Trophoblast cell (in vitro differentiated cells and primary cell): ENCODE measurements at regions not wholly inside any gene's neighbourhood (a gene's known extent, or its start where the extent isn't known, plus 50 kb on each side); places are given as distances from the start of the nearest gene placed in this dataset.

Experiments
- DNase-seq, 2 donors: peaks; one replicate each; pipeline ENCODE4 v3.0.0-alpha.2; 2016
- H2AFZ ChIP-seq: 2 replicates; pipeline ENCODE4 v1.6.1; 2013; ENCODE audit warnings: low read length, moderate library complexity, mild to moderate bottlenecking; ENCODE audit not compliant: insufficient read depth, poor library complexity
- H2AK5ac ChIP-seq: 2 replicates; pipeline ENCODE4 v1.6.1; 2013; ENCODE audit warnings: mild to moderate bottlenecking, low read length
- H2BK120ac ChIP-seq: 2 replicates; pipeline ENCODE4 v1.6.1; 2013; ENCODE audit warnings: low read length, mild to moderate bottlenecking, moderate library complexity; ENCODE audit not compliant: insufficient read depth, poor library complexity
- H2BK12ac ChIP-seq: 2 replicates; pipeline ENCODE4 v1.6.1; 2013; ENCODE audit warnings: mild to moderate bottlenecking, low read length, moderate library complexity
- H2BK5ac ChIP-seq: 2 replicates; pipeline ENCODE4 v1.6.1; 2013; ENCODE audit warnings: low read length, low read depth, moderate library complexity, mild to moderate bottlenecking; ENCODE audit not compliant: poor library complexity
- H3K14ac ChIP-seq: 2 replicates; pipeline ENCODE4 v1.6.1; 2013; ENCODE audit warnings: mild to moderate bottlenecking, low read length
- H3K18ac ChIP-seq: 2 replicates; pipeline ENCODE4 v1.6.1; 2013; ENCODE audit warnings: mild to moderate bottlenecking, low read length
- H3K23ac ChIP-seq: 2 replicates; pipeline ENCODE4 v1.6.1; 2013; ENCODE audit warnings: low read length
- H3K27ac ChIP-seq: 2 replicates; pipeline ENCODE4 v1.5.1; 2013; ENCODE audit warnings: low read depth, mild to moderate bottlenecking, inconsistent platforms, low read length, moderate library complexity
- H3K27me3 ChIP-seq: 2 replicates; pipeline ENCODE4 v1.6.1; 2013; ENCODE audit warnings: inconsistent platforms, mild to moderate bottlenecking, low read length, moderate library complexity; ENCODE audit not compliant: insufficient read depth
- H3K36me3 ChIP-seq, 2 experiments: 1 replicate in 1 of 2; 2 replicates in 1 of 2; pipeline ENCODE4 v1.6.1; 2013; ENCODE audit warnings: low read length in 2 of 2, mild to moderate bottlenecking in 2 of 2, moderate library complexity in 1 of 2; ENCODE audit not compliant: insufficient read depth in 2 of 2, control insufficient read depth in 1 of 2
- H3K4ac ChIP-seq: 2 replicates; pipeline ENCODE4 v1.6.1; 2013; ENCODE audit warnings: low read depth, mild to moderate bottlenecking, low read length, moderate library complexity
- H3K4me1 ChIP-seq, 2 experiments: 1 replicate in 1 of 2; 2 replicates in 1 of 2; pipeline ENCODE4 v1.6.1; 2013; ENCODE audit warnings: low read length in 2 of 2, mild to moderate bottlenecking in 2 of 2, moderate library complexity in 1 of 2; ENCODE audit not compliant: insufficient read depth in 2 of 2, control insufficient read depth in 1 of 2
- H3K4me2 ChIP-seq: 2 replicates; pipeline ENCODE4 v1.6.1; 2013; ENCODE audit warnings: inconsistent platforms, mild to moderate bottlenecking, low read length, moderate library complexity
- H3K4me3 ChIP-seq: 2 replicates; pipeline ENCODE4 v1.5.1; 2013; ENCODE audit warnings: mild to moderate bottlenecking, low read depth, low read length, inconsistent platforms
- H3K79me1 ChIP-seq: one replicate; pipeline ENCODE4 v1.6.1; 2013; ENCODE audit warnings: low read length
- H3K79me2 ChIP-seq: 2 replicates; pipeline ENCODE4 v1.6.1; 2013; ENCODE audit warnings: low read length, mild to moderate bottlenecking; ENCODE audit not compliant: control insufficient read depth, insufficient read depth, poor library complexity
- H3K9ac ChIP-seq: 2 replicates; pipeline ENCODE4 v1.6.1; 2013; ENCODE audit warnings: mild to moderate bottlenecking, low read length
- H3K9me3 ChIP-seq: 2 replicates; pipeline ENCODE4 v1.6.1; 2013; ENCODE audit warnings: low read depth, mild to moderate bottlenecking, control low read depth, inconsistent platforms, low read length; ENCODE audit not compliant: insufficient read depth
- H4K12ac ChIP-seq: 2 replicates; pipeline ENCODE4 v1.6.1; 2013; ENCODE audit warnings: low read depth, mild to moderate bottlenecking, low read length, moderate library complexity
- H4K8ac ChIP-seq: 2 replicates; pipeline ENCODE4 v1.6.1; 2013; ENCODE audit warnings: low read depth, mild to moderate bottlenecking, low read length, moderate library complexity
- H4K91ac ChIP-seq: one replicate; pipeline ENCODE4 v1.6.1; 2013; ENCODE audit warnings: low read depth, mild to moderate bottlenecking, low read length, moderate library complexity
- WGBS: extraction: QIAGEN DNeasy Blood & Tissue Kit; methylation state at CpG from one replicate; pipeline ENCODE4 v1.1.7; 2013; ENCODE audit warnings: missing lambda C conversion rate; ENCODE audit not compliant: insufficient read length, insufficient coverage; ENCODE audit errors: extremely low coverage; 5-methylcytosine and 5-hydroxymethylcytosine counted together

GRCh38 chr10:37700886-37701780, 156.3 kb downstream of the ZNF248 start:
- Histone ChIP-seq H2BK5ac (no peak overlapping the region), H2AFZ (no peak overlapping the region), H3K36me3 (no peaks in the 10 kb centered on the region), H2BK12ac (no peak overlapping the region), H3K14ac (no peak overlapping the region), H3K18ac (no peak overlapping the region), H3K27ac (no peak overlapping the region), H3K4ac (no peak overlapping the region), H3K4me3 (no peak overlapping the region), H4K12ac (peak overlapping the region; percentile 7), H3K4me2 (no peak overlapping the region), H4K8ac (no peak overlapping the region), H3K23ac (no peak overlapping the region), H3K79me2 (no peaks in the 10 kb centered on the region), H3K9ac (no peak overlapping the region), H3K4me1 (no peaks in the 10 kb centered on the region), H2BK120ac (no peak overlapping the region), H3K27me3 (no peaks in the 10 kb centered on the region), H2AK5ac (no peak overlapping the region), H4K91ac (no peak overlapping the region), H3K9me3 (peaks cover 53% of the 10 kb centered on the region), H3K79me1 (no peaks in the 10 kb centered on the region)
- WGBS, result no CpG with 5 or more reads among the region's 37 CpGs
- DNase-seq, result no peak

GRCh38 chr10:37687581-37687980, 169.8 kb downstream of the ZNF248 start:
- no peaks in the 10 kb centered on the region for H3K79me2 ChIP-seq
- H4K91ac ChIP-seq, result no peak overlapping the region
- H3K27ac ChIP-seq, result no peak overlapping the region
- no peak overlapping the region for H2BK120ac ChIP-seq
- H4K8ac ChIP-seq, result no peak overlapping the region
- H4K12ac ChIP-seq, result no peak overlapping the region
- no peak overlapping the region for H3K4me2 ChIP-seq
- H3K14ac ChIP-seq, result no peak overlapping the region
- peaks cover 43% of the 10 kb centered on the region for H3K9me3 ChIP-seq
- H3K9ac ChIP-seq, result no peak overlapping the region
- H3K27me3 ChIP-seq, result no peaks in the 10 kb centered on the region
- no peaks in the 10 kb centered on the region for H3K36me3 ChIP-seq
- no peaks in the 10 kb centered on the region for H3K79me1 ChIP-seq
- no peak overlapping the region for H3K4me3 ChIP-seq
- no peak overlapping the region for H2BK12ac ChIP-seq
- no peak for DNase-seq
- no peak overlapping the region for H3K4ac ChIP-seq
- H3K18ac ChIP-seq, result no peak overlapping the region
- no peak overlapping the region for H2AK5ac ChIP-seq
- H2BK5ac ChIP-seq, result no peak overlapping the region
- H3K4me1 ChIP-seq, result no peaks in the 10 kb centered on the region
- WGBS, result no CpG with 5 or more reads among the region's 3 CpGs
- H2AFZ ChIP-seq, result no peak overlapping the region
- H3K23ac ChIP-seq, result no peak overlapping the region

GRCh38 chr10:37685741-37686683, 171.4 kb downstream of the ZNF248 start:
- no peak overlapping the region for H3K4me2 ChIP-seq
- no peaks in the 10 kb centered on the region for H3K27me3 ChIP-seq
- no peak overlapping the region for H2BK5ac ChIP-seq
- no peak overlapping the region for H3K23ac ChIP-seq
- H4K91ac ChIP-seq, result no peak overlapping the region
- no peaks in the 10 kb centered on the region for H3K79me1 ChIP-seq
- no peak overlapping the region for H3K27ac ChIP-seq
- H3K9me3 ChIP-seq, result peaks cover 57% of the 10 kb centered on the region
- no peaks in the 10 kb centered on the region for H3K36me3 ChIP-seq
- no peak overlapping the region for H2BK12ac ChIP-seq
- no peak for DNase-seq
- no peak overlapping the region for H3K4ac ChIP-seq
- no peak overlapping the region for H3K4me3 ChIP-seq
- no peaks in the 10 kb centered on the region for H3K4me1 ChIP-seq
- H3K18ac ChIP-seq, result no peak overlapping the region
- H3K14ac ChIP-seq, result no peak overlapping the region
- no peak overlapping the region for H2BK120ac ChIP-seq
- H4K8ac ChIP-seq, result no peak overlapping the region
- WGBS, result no CpG with 5 or more reads among the region's 14 CpGs
- H4K12ac ChIP-seq, result no peak overlapping the region
- no peaks in the 10 kb centered on the region for H3K79me2 ChIP-seq
- no peak overlapping the region for H3K9ac ChIP-seq
- H2AFZ ChIP-seq, result no peak overlapping the region
- no peak overlapping the region for H2AK5ac ChIP-seq

GRCh38 chr10:37684765-37685164, 172.6 kb downstream of the ZNF248 start:
- no peak overlapping the region for H4K91ac ChIP-seq
- H3K4me2 ChIP-seq, result no peak overlapping the region
- H3K27ac ChIP-seq, result no peak overlapping the region
- no peak overlapping the region for H4K8ac ChIP-seq
- no CpG with 5 or more reads among the region's 8 CpGs for WGBS
- H3K4me3 ChIP-seq, result no peak overlapping the region
- no peaks in the 10 kb centered on the region for H3K27me3 ChIP-seq
- H4K12ac ChIP-seq, result no peak overlapping the region
- H2BK12ac ChIP-seq, result no peak overlapping the region
- no peaks in the 10 kb centered on the region for H3K36me3 ChIP-seq
- H3K79me1 ChIP-seq, result no peaks in the 10 kb centered on the region
- no peak overlapping the region for H3K14ac ChIP-seq
- H2BK120ac ChIP-seq, result no peak overlapping the region
- DNase-seq, result no peak
- H3K18ac ChIP-seq, result no peak overlapping the region
- H3K4me1 ChIP-seq, result no peaks in the 10 kb centered on the region
- H3K9ac ChIP-seq, result no peak overlapping the region
- no peak overlapping the region for H3K4ac ChIP-seq
- peaks cover 68% of the 10 kb centered on the region for H3K9me3 ChIP-seq
- no peak overlapping the region for H2BK5ac ChIP-seq
- H3K79me2 ChIP-seq, result no peaks in the 10 kb centered on the region
- H2AFZ ChIP-seq, result no peak overlapping the region
- H3K23ac ChIP-seq, result no peak overlapping the region
- no peak overlapping the region for H2AK5ac ChIP-seq
